Muscle of leg (tissue), 3 donors: ENCODE measurements at regions not wholly inside any gene's neighbourhood (a gene's known extent, or its start where the extent isn't known, plus 50 kb on each side); places are given as distances from the start of the nearest gene placed in this dataset.
"Not testable (repeated sequence)": the region's sequence is repeated elsewhere in the genome, so short reads cannot be mapped to it uniquely, and the experiment has no call there.

Experiments used
- DNase-seq: peaks from one replicate; pipeline ENCODE4 v3.0.0; 2013
- H3K27ac ChIP-seq: one replicate; pipeline ENCODE4 v1.5.1; 2013; ENCODE audit warnings: mild to moderate bottlenecking, low read length, control low read depth
- H3K27me3 ChIP-seq: one replicate; pipeline ENCODE4 v1.6.1; 2013; ENCODE audit warnings: low read length; ENCODE audit not compliant: control insufficient read depth, insufficient read depth
- H3K36me3 ChIP-seq: one replicate; pipeline ENCODE4 v1.6.1; 2013; ENCODE audit warnings: low read length; ENCODE audit not compliant: control insufficient read depth, insufficient read depth
- H3K4me1 ChIP-seq: one replicate; pipeline ENCODE4 v1.6.1; 2013; ENCODE audit warnings: low read length; ENCODE audit not compliant: control insufficient read depth, insufficient read depth
- H3K4me3 ChIP-seq: one replicate; pipeline ENCODE4 v1.5.1; 2013; ENCODE audit warnings: low read length, control low read depth
- H3K9me3 ChIP-seq: replicated peaks from 2 replicates; pipeline ENCODE4 v1.6.1; 2013; ENCODE audit warnings: low read depth, low read length; ENCODE audit not compliant: control insufficient read depth
- WGBS: methylation state at CpG from one replicate; pipeline ENCODE4 v1.1.5; 2013; ENCODE audit warnings: missing lambda C conversion rate; ENCODE audit not compliant: insufficient coverage; 5-methylcytosine and 5-hydroxymethylcytosine counted together

DNA sequence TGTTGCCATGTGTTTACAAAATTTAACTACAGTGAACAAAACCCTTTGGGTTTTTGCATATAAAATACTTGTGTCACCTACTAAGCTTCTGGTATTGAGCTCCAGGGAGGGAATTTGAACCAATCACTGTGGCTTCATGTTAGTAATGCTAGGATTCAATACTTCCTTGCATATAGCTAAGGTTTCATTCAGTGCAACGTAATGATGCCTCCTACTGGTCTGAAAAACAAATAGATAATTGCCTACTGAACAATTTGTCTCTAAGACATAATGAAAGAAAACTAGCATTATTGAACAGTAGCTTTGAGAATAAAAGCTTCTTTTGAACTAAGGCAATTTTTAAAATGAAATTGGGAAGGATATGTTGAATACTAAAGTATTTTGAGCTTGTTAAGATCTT, 244.4 kb downstream of the ZWINT start:
- H3K36me3 ChIP-seq = no peaks in the 10 kb centered on the region
- no peaks in the 10 kb centered on the region for H3K9me3 ChIP-seq

DNA sequence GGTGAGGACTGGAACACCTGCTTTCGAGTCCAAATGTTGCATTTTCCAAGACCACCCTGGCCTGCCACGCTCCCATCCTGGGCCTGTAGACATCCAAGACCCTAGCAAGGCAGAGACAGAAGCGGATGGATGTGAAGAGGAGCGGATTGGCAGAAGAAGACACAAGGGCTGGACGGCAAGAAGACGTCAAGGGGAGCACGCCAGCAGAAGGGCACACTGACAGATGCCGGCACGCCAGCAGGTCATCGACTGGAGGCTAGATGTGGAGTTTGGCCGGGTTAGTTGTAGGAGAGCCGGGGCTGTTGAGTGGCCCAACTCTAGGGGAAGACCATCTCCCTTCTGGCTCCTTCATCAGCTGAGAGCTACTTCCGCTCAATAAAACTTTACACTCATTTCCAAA, 251.6 kb downstream of the ZWINT start:
- Histone ChIP-seq H3K27ac (no peak overlapping the region), H3K27me3 (no peaks in the 10 kb centered on the region), H3K9me3 (no peaks in the 10 kb centered on the region), H3K4me1 (no peaks in the 10 kb centered on the region), H3K4me3 (no peak overlapping the region), H3K36me3 (no peaks in the 10 kb centered on the region)
- no peak for DNase-seq
- 91% methylated on average over 10 of the region's 13 CpGs for WGBS

More for the DNA sequence above, 244.4 kb downstream of the ZWINT start:
- no CpG with 5 or more reads among the region's 1 CpG for WGBS
- H3K4me3 ChIP-seq = no peak overlapping the region
- no peaks in the 10 kb centered on the region for H3K4me1 ChIP-seq
- no peak overlapping the region for H3K27ac ChIP-seq
- H3K27me3 ChIP-seq = no peaks in the 10 kb centered on the region
- no peak for DNase-seq

DNA sequence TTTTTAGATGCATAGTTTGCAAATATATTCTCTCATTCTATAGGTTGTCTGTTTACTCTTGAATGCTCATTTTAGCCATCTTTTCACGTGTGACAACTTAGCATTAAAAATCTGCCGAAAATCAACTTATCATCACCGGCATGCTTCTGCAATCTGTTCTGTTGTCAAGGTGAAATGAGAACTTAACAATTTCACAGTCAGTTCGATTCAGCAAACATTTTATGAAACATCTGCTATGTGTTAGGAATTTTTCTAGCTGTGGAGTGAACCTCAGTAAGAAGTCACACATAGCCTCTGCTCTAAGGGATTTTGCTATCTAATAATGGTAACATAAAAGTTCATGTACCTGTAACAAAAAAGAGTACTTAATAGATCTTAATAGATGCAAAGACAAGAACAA, 256.1 kb downstream of the ZWINT start:
- Histone ChIP-seq H3K9me3 (no peaks in the 10 kb centered on the region), H3K4me3 (no peak overlapping the region), H3K4me1 (no peaks in the 10 kb centered on the region), H3K27ac (no peak overlapping the region), H3K27me3 (no peaks in the 10 kb centered on the region), H3K36me3 (no peaks in the 10 kb centered on the region)
- no CpG with 5 or more reads among the region's 4 CpGs for WGBS
- DNase-seq = no peak

- Histone ChIP-seq H3K36me3 (no peaks in the 10 kb centered on the region), H3K27ac (no peak overlapping the region), H3K4me3 (no peak overlapping the region), H3K27me3 (no peaks in the 10 kb centered on the region), H3K9me3 (no peaks in the 10 kb centered on the region), H3K4me1 (no peaks in the 10 kb centered on the region)
- WGBS = 66% methylated on average over 2 of the region's 3 CpGs
- no peak for DNase-seq
Measured at GRCh38 chr10:56104487-56104886, 256.6 kb downstream of the ZWINT start.

DNA sequence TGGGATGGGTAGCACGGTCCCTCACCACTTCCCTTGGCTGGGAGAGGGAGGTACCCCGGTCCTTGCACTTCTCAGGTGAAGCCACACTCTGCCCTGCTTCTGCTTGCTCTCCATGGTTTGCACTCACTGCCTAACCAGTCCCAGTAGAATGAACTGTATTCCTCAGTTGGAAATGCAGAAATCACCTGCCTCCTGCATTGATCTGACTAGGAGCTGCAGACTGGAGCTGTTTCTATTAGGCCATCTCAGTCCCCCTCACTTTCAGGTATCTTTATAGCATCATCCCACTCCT, 264.9 kb downstream of the ZWINT start:
- Histone ChIP-seq H3K36me3 (no peaks in the 10 kb centered on the region), H3K27ac (no peak overlapping the region), H3K4me3 (no peak overlapping the region), H3K4me1 (no peaks in the 10 kb centered on the region), H3K27me3 (no peaks in the 10 kb centered on the region), H3K9me3 (peaks cover 2% of the 10 kb centered on the region)
- no CpG with 5 or more reads among the region's 2 CpGs for WGBS
- no peak for DNase-seq

- 64% methylated on average over 9 of the region's 16 CpGs for WGBS
- Histone ChIP-seq H3K36me3 (no peaks in the 10 kb centered on the region), H3K27me3 (no peaks in the 10 kb centered on the region), H3K9me3 (peaks cover 2% of the 10 kb centered on the region), H3K27ac (no peak overlapping the region), H3K4me3 (no peak overlapping the region), H3K4me1 (no peaks in the 10 kb centered on the region)
- no peak for DNase-seq
Measured at GRCh38 chr10:56095506-56096225, 265.4 kb downstream of the ZWINT start.

GRCh38 chr10:56093645-56094044, 267.4 kb downstream of the ZWINT start:
- H3K27ac ChIP-seq, H3K4me3 ChIP-seq, H3K36me3 ChIP-seq, H3K27me3 ChIP-seq, H3K9me3 ChIP-seq, H3K4me1 ChIP-seq, DNase-seq: not testable (repeated sequence)

DNA sequence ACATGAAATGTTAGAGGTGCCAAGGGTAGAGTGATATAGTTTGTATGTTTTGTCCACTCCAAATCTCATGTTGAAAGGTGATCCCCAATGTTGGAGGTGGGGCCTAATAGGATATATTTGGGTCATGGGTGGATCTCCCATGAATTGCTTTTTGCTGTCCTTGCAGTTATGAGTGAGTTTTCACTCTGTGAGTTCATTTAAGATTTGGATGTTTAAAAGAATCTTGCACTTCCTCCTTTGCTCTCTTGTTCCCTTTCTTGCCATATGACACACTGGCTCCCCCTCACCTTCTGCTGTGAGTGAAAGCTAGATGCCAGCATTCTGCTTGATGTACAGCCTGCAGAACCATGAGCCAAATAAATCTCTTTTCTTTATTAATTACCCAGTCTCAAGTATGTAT, 269.2 kb downstream of the ZWINT start:
- Histone ChIP-seq H3K4me3 (no peak overlapping the region), H3K27me3 (no peaks in the 10 kb centered on the region), H3K4me1 (no peaks in the 10 kb centered on the region), H3K36me3 (no peaks in the 10 kb centered on the region), H3K9me3 (peaks cover 2% of the 10 kb centered on the region), H3K27ac (no peak overlapping the region)
- DNase-seq = no peak

GRCh38 chr10:56090914-56091540, 270.0 kb downstream of the ZWINT start:
- Histone ChIP-seq H3K36me3 (no peaks in the 10 kb centered on the region), H3K4me1 (no peaks in the 10 kb centered on the region), H3K4me3 (no peak overlapping the region), H3K27me3 (no peaks in the 10 kb centered on the region), H3K27ac (no peak overlapping the region), H3K9me3 (peaks cover 2% of the 10 kb centered on the region)
- no peak for DNase-seq
- 60% methylated on average over 1 of the region's 3 CpGs for WGBS

DNA sequence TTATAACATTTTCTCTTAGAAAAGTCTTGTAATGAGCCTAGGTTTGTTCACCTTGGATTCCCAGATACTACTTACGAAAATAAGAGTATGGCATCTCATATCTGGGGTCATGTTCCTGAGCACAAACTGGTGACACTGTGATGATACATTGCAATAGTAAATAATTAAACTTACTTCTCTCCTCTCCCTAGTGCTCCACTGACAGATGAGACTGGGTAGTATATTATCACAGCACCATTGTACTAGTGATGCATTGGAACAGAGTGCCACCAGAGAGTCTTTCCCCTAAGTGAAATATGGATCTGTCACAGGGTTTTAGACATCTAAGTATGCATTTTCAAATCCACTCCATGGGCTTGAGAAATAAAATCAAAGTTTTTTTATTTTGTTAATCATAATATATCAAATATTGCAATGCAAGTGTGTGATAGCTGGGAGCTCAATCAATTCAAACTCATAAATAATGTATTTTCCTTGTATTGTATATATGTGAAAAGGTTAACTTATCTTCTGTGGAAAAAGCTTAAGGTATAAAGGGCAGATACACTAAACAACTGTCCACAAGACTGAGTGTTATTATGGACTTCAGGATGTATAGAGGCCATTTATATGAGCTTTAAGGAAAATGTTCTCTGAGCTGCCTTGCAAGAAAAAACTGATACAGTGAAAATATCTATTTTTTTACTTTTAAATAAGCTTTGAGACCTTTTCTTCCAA, 275.5 kb downstream of the ZWINT start:
- H3K27me3 ChIP-seq = no peaks in the 10 kb centered on the region
- no CpG with 5 or more reads among the region's 1 CpG for WGBS
- no peaks in the 10 kb centered on the region for H3K9me3 ChIP-seq
- H3K36me3 ChIP-seq = no peaks in the 10 kb centered on the region
- no peak for DNase-seq
- no peak overlapping the region for H3K4me3 ChIP-seq
- no peaks in the 10 kb centered on the region for H3K4me1 ChIP-seq
- H3K27ac ChIP-seq = no peak overlapping the region
